ENCODE measurements at regions not wholly inside any gene's neighbourhood (a gene's known extent, or its start where the extent isn't known, plus 50 kb on each side); places are given as distances from the start of the nearest gene placed in this dataset.

DNA sequence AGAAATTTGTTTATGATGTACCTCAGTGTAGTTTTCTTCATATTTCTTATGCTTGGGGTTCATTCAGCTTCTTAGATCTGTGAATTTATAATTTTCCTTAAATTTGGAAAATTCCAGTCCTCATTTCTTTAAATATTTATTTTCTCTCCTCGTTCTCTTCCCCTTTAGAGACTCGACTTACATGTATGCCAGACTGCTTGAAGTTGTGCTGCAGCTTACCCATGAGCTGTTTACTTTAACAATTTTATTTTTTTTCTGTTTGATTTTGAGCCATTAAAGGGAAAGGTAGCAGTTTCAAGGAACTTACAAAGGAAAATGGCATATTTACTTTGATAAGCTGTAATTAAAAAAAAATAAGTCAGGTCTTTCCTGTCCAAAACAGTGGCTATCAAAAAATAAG lies 123.0 kb upstream of the ZNF32 start:
- H3K36me3 ChIP-seq (replicated peaks; ENCODE audit: low read depth, low read length): no peaks in the 10 kb centered on the region
- TF ChIP-seq EZH2phosphoT487 (IDR thresholded peaks at IDR 0.05; ENCODE audit: low read depth): no peak
- TF ChIP-seq, protein P1, sequence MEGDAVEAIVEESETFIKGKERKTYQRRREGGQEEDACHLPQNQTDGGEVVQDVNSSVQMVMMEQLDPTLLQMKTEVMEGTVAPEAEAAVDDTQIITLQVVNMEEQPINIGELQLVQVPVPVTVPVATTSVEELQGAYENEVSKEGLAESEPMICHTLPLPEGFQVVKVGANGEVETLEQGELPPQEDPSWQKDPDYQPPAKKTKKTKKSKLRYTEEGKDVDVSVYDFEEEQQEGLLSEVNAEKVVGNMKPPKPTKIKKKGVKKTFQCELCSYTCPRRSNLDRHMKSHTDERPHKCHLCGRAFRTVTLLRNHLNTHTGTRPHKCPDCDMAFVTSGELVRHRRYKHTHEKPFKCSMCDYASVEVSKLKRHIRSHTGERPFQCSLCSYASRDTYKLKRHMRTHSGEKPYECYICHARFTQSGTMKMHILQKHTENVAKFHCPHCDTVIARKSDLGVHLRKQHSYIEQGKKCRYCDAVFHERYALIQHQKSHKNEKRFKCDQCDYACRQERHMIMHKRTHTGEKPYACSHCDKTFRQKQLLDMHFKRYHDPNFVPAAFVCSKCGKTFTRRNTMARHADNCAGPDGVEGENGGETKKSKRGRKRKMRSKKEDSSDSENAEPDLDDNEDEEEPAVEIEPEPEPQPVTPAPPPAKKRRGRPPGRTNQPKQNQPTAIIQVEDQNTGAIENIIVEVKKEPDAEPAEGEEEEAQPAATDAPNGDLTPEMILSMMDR (IDR thresholded peaks at IDR 0.05; ENCODE audit: low read depth, low read length): no peak
- H3K9me3 ChIP-seq (ENCODE audit: insufficient read depth, low read length): no peaks in the 10 kb centered on the region
- no peak overlapping the region for H3K4me3 ChIP-seq (ENCODE audit: low read length)
- no peak overlapping the region for H3K27ac ChIP-seq (ENCODE audit: low read length)
- no peaks in the 10 kb centered on the region for H4K20me1 ChIP-seq (ENCODE audit: insufficient read depth, low read length)
- no peaks in the 10 kb centered on the region for H3K27me3 ChIP-seq (ENCODE audit: low read depth, low read length)
- H2AFZ ChIP-seq (ENCODE audit: low read depth, low read length): no peak overlapping the region
- H3K4me1 ChIP-seq (ENCODE audit: low read length): no peaks in the 10 kb centered on the region
- H3K9ac ChIP-seq (ENCODE audit: low read length): no peak overlapping the region
- no peaks in the 10 kb centered on the region for H3K79me2 ChIP-seq (ENCODE audit: low read length)
- no peak overlapping the region for H3K4me2 ChIP-seq (ENCODE audit: low read length)

GRCh38 chr10:43765516-43765915 lies 116.8 kb upstream of the ZNF32 start:
- Histone ChIP-seq H3K9ac (ENCODE audit: low read length) (no peak overlapping the region), H2AFZ (ENCODE audit: low read depth, low read length) (no peak overlapping the region), H3K27ac (ENCODE audit: low read length) (no peak overlapping the region), H3K79me2 (ENCODE audit: low read length) (no peaks in the 10 kb centered on the region), H3K4me3 (ENCODE audit: low read length) (no peak overlapping the region), H3K4me2 (ENCODE audit: low read length) (no peak overlapping the region), H3K36me3 (replicated peaks; ENCODE audit: low read depth, low read length) (no peaks in the 10 kb centered on the region), H4K20me1 (ENCODE audit: insufficient read depth, low read length) (no peaks in the 10 kb centered on the region), H3K4me1 (ENCODE audit: low read length) (no peaks in the 10 kb centered on the region), H3K27me3 (ENCODE audit: low read depth, low read length) (no peaks in the 10 kb centered on the region), H3K9me3 (ENCODE audit: insufficient read depth, low read length) (no peaks in the 10 kb centered on the region)
- TF ChIP-seq EZH2phosphoT487 (IDR thresholded peaks at IDR 0.05; ENCODE audit: low read depth): no peak
- TF ChIP-seq, protein P1 (IDR thresholded peaks at IDR 0.05; ENCODE audit: low read depth, low read length): no peak

DNA sequence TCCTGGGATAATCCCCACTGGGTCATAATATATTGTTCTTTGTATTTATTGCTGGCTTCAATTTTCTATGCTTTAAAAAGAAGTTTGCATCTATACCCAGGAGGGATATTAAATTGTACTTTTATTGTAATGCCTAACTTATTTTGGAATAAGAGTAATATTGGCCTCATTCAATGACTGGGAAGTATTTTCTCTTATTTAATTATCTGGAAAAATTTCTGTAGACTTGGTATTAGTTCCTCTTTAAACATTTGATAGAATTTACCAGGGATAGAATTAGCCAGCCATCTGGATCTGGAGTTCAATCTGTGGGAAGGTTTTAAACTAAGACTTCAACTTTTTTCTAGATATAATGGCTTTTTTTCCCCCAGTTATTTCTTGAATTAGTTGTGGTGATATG lies 115.2 kb upstream of the ZNF32 start:
- Histone ChIP-seq H3K27ac (ENCODE audit: low read length) (no peak overlapping the region), H3K9ac (ENCODE audit: low read length) (no peak overlapping the region), H3K27me3 (ENCODE audit: low read depth, low read length) (no peaks in the 10 kb centered on the region), H3K9me3 (ENCODE audit: insufficient read depth, low read length) (no peaks in the 10 kb centered on the region), H3K36me3 (replicated peaks; ENCODE audit: low read depth, low read length) (no peaks in the 10 kb centered on the region), H4K20me1 (ENCODE audit: insufficient read depth, low read length) (no peaks in the 10 kb centered on the region), H3K4me1 (ENCODE audit: low read length) (no peaks in the 10 kb centered on the region), H3K4me2 (ENCODE audit: low read length) (no peak overlapping the region), H2AFZ (ENCODE audit: low read depth, low read length) (no peak overlapping the region), H3K79me2 (ENCODE audit: low read length) (no peaks in the 10 kb centered on the region), H3K4me3 (ENCODE audit: low read length) (no peak overlapping the region)
- no peak for TF ChIP-seq EZH2phosphoT487 (IDR thresholded peaks at IDR 0.05; ENCODE audit: low read depth)
- TF ChIP-seq, protein P1 (IDR thresholded peaks at IDR 0.05; ENCODE audit: low read depth, low read length): no peak

DNA sequence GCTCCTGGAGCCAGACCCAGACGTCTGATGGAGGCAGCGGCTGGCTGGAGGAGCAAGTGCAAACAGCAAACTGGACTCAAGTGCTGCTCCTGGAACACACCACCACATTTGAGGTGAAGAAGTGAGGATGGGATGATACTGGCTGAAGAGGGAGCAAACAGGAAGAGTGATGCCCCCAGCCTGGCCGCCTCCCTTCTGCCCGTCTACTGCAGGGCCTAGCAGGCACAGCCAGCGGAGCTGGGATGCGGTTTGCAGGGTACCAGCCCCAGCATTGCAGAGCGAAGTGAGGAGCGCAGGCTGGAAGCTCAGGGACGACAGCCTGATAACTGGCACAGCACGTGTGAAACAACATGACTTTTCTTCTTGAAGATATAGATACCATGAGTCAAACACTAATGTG lies 111.8 kb upstream of the ZNF32 start:
- Histone ChIP-seq H3K4me1 (ENCODE audit: low read length) (no peaks in the 10 kb centered on the region), H3K79me2 (ENCODE audit: low read length) (no peaks in the 10 kb centered on the region), H3K36me3 (replicated peaks; ENCODE audit: low read depth, low read length) (no peaks in the 10 kb centered on the region), H3K27me3 (ENCODE audit: low read depth, low read length) (no peaks in the 10 kb centered on the region), H4K20me1 (ENCODE audit: insufficient read depth, low read length) (no peaks in the 10 kb centered on the region), H3K4me2 (ENCODE audit: low read length) (no peak overlapping the region), H3K4me3 (ENCODE audit: low read length) (no peak overlapping the region), H3K9ac (ENCODE audit: low read length) (no peak overlapping the region), H3K27ac (ENCODE audit: low read length) (no peak overlapping the region), H3K9me3 (ENCODE audit: insufficient read depth, low read length) (no peaks in the 10 kb centered on the region), H2AFZ (ENCODE audit: low read depth, low read length) (no peak overlapping the region)
- no peak for TF ChIP-seq EZH2phosphoT487 (IDR thresholded peaks at IDR 0.05; ENCODE audit: low read depth)
- TF ChIP-seq, protein P1 (IDR thresholded peaks at IDR 0.05; ENCODE audit: low read depth, low read length): no peak
